ENCODE measurements at regions not wholly inside any gene's neighbourhood (a gene's known extent, or its start where the extent isn't known, plus 50 kb on each side); places are given as distances from the start of the nearest gene placed in this dataset.

- DNase-seq (ENCODE audit: low spot score, unreplicated experiment) = no peak
- TF ChIP-seq CTCF (IDR thresholded peaks at IDR 0.05; ENCODE audit: unreplicated experiment) = no peak
- Mint-ChIP-seq H3K36me3 (ENCODE audit: insufficient read depth) (no peaks in the 10 kb centered on the region), H3K27ac (no peak overlapping the region), H3K27me3 (no peaks in the 10 kb centered on the region), H3K4me1 (ENCODE audit: low read depth) (peaks cover 26% of the 10 kb centered on the region), H3K4me3 (ENCODE audit: low read depth) (no peak overlapping the region), H3K9me3 (ENCODE audit: low read depth) (peaks cover 3% of the 10 kb centered on the region)
Measured at GRCh38 chr6:22451962-22452361, 117.4 kb upstream of the HDGFL1 start.

GRCh38 chr6:22455378-22455777, 114.0 kb upstream of the HDGFL1 start:
- H3K4me1 Mint-ChIP-seq (ENCODE audit: low read depth) = peaks cover 2% of the 10 kb centered on the region
- no peak overlapping the region for H3K4me3 Mint-ChIP-seq (ENCODE audit: low read depth)
- TF ChIP-seq CTCF (IDR thresholded peaks at IDR 0.05; ENCODE audit: unreplicated experiment) = no peak
- peaks cover 3% of the 10 kb centered on the region for H3K9me3 Mint-ChIP-seq (ENCODE audit: low read depth)
- H3K36me3 Mint-ChIP-seq (ENCODE audit: insufficient read depth) = no peaks in the 10 kb centered on the region
- no peak overlapping the region for H3K27ac Mint-ChIP-seq
- no peaks in the 10 kb centered on the region for H3K27me3 Mint-ChIP-seq
- no peak for DNase-seq (ENCODE audit: low spot score, unreplicated experiment)

- Mint-ChIP-seq H3K4me3 (ENCODE audit: low read depth) (no peak overlapping the region), H3K27me3 (no peaks in the 10 kb centered on the region), H3K27ac (no peak overlapping the region), H3K9me3 (ENCODE audit: low read depth) (peaks cover 3% of the 10 kb centered on the region), H3K36me3 (ENCODE audit: insufficient read depth) (no peaks in the 10 kb centered on the region), H3K4me1 (ENCODE audit: low read depth) (no peaks in the 10 kb centered on the region)
- no peak for TF ChIP-seq CTCF (IDR thresholded peaks at IDR 0.05; ENCODE audit: unreplicated experiment)
- no peak for DNase-seq (ENCODE audit: low spot score, unreplicated experiment)
Measured at GRCh38 chr6:22457996-22458395, 111.4 kb upstream of the HDGFL1 start.

- Mint-ChIP-seq H3K27ac (peak overlapping the region; percentile 93), H3K9me3 (ENCODE audit: low read depth) (peaks cover 9% of the 10 kb centered on the region), H3K4me3 (ENCODE audit: low read depth) (no peak overlapping the region), H3K27me3 (no peaks in the 10 kb centered on the region), H3K4me1 (ENCODE audit: low read depth) (peaks cover 37% of the 10 kb centered on the region), H3K36me3 (ENCODE audit: insufficient read depth) (peaks cover 3% of the 10 kb centered on the region)
- no peak for TF ChIP-seq CTCF (IDR thresholded peaks at IDR 0.05; ENCODE audit: unreplicated experiment)
- no peak for DNase-seq (ENCODE audit: low spot score, unreplicated experiment)
Measured at GRCh38 chr6:22466665-22467245, 102.6 kb upstream of the HDGFL1 start.

GRCh38 chr6:22467645-22468044, 101.7 kb upstream of the HDGFL1 start:
- no peak for DNase-seq (ENCODE audit: low spot score, unreplicated experiment)
- Mint-ChIP-seq H3K27ac (no peak overlapping the region), H3K9me3 (ENCODE audit: low read depth) (peaks cover 9% of the 10 kb centered on the region), H3K4me3 (ENCODE audit: low read depth) (no peak overlapping the region), H3K36me3 (ENCODE audit: insufficient read depth) (peaks cover 3% of the 10 kb centered on the region), H3K4me1 (ENCODE audit: low read depth) (peaks cover 39% of the 10 kb centered on the region), H3K27me3 (no peaks in the 10 kb centered on the region)
- no peak for TF ChIP-seq CTCF (IDR thresholded peaks at IDR 0.05; ENCODE audit: unreplicated experiment)
